ENCODE measurements at regions not wholly inside any gene's neighbourhood (a gene's known extent, or its start where the extent isn't known, plus 50 kb on each side); places are given as distances from the start of the nearest gene placed in this dataset.
"Not testable (repeated sequence)": the region's sequence is repeated elsewhere in the genome, so short reads cannot be mapped to it uniquely, and the experiment has no call there.

- H3K4me1 ChIP-seq (ENCODE audit: control insufficient read depth, insufficient read depth, low read length, poor library complexity, severe bottlenecking); H3K4me3 ChIP-seq (ENCODE audit: insufficient read depth, low read depth, low read length, poor library complexity, severe bottlenecking); DNase-seq; H3K27ac ChIP-seq (ENCODE audit: insufficient read depth, low read length, poor library complexity, severe bottlenecking); H3K36me3 ChIP-seq (ENCODE audit: control insufficient read depth, insufficient read depth, low read length); H3K9me3 ChIP-seq (ENCODE audit: control insufficient read depth, low read length); H3K27me3 ChIP-seq (replicated peaks; ENCODE audit: control insufficient read depth, insufficient read depth, low read length, poor library complexity, severe bottlenecking): not testable (repeated sequence)
Measured at GRCh38 chr3:75604286-75604934, 59.7 kb upstream of the FRG2C start.

GRCh38 chr3:75607996-75608395, 56.1 kb upstream of the FRG2C start:
- not testable (repeated sequence) for H3K27ac ChIP-seq (ENCODE audit: insufficient read depth, low read length, poor library complexity, severe bottlenecking); H3K36me3 ChIP-seq (ENCODE audit: control insufficient read depth, insufficient read depth, low read length); DNase-seq; H3K4me3 ChIP-seq (ENCODE audit: insufficient read depth, low read depth, low read length, poor library complexity, severe bottlenecking); H3K9me3 ChIP-seq (ENCODE audit: control insufficient read depth, low read length); H3K4me1 ChIP-seq (ENCODE audit: control insufficient read depth, insufficient read depth, low read length, poor library complexity, severe bottlenecking); H3K27me3 ChIP-seq (replicated peaks; ENCODE audit: control insufficient read depth, insufficient read depth, low read length, poor library complexity, severe bottlenecking)

GRCh38 chr3:75609598-75609997, 54.5 kb upstream of the FRG2C start:
- not testable (repeated sequence) for H3K36me3 ChIP-seq (ENCODE audit: control insufficient read depth, insufficient read depth, low read length); DNase-seq; H3K27me3 ChIP-seq (replicated peaks; ENCODE audit: control insufficient read depth, insufficient read depth, low read length, poor library complexity, severe bottlenecking)

GRCh38 chr3:75610773-75611172, 53.4 kb upstream of the FRG2C start:
- no peaks in the 10 kb centered on the region for H3K9me3 ChIP-seq (ENCODE audit: control insufficient read depth, low read length)
- no peaks in the 10 kb centered on the region for H3K27me3 ChIP-seq (replicated peaks; ENCODE audit: control insufficient read depth, insufficient read depth, low read length, poor library complexity, severe bottlenecking)
- no peaks in the 10 kb centered on the region for H3K36me3 ChIP-seq (ENCODE audit: control insufficient read depth, insufficient read depth, low read length)
- H3K27ac ChIP-seq (ENCODE audit: insufficient read depth, low read length, poor library complexity, severe bottlenecking): no peak overlapping the region
- H3K4me3 ChIP-seq (ENCODE audit: insufficient read depth, low read depth, low read length, poor library complexity, severe bottlenecking): no peak overlapping the region
- no peaks in the 10 kb centered on the region for H3K4me1 ChIP-seq (ENCODE audit: control insufficient read depth, insufficient read depth, low read length, poor library complexity, severe bottlenecking)
- DNase-seq: no peak

More at GRCh38 chr3:75609598-75609997, 54.5 kb upstream of the FRG2C start:
- not testable (repeated sequence) for H3K4me3 ChIP-seq (ENCODE audit: insufficient read depth, low read depth, low read length, poor library complexity, severe bottlenecking); H3K4me1 ChIP-seq (ENCODE audit: control insufficient read depth, insufficient read depth, low read length, poor library complexity, severe bottlenecking); H3K9me3 ChIP-seq (ENCODE audit: control insufficient read depth, low read length); H3K27ac ChIP-seq (ENCODE audit: insufficient read depth, low read length, poor library complexity, severe bottlenecking)

- not testable (repeated sequence) for H3K4me1 ChIP-seq (ENCODE audit: control insufficient read depth, insufficient read depth, low read length, poor library complexity, severe bottlenecking); H3K4me3 ChIP-seq (ENCODE audit: insufficient read depth, low read depth, low read length, poor library complexity, severe bottlenecking); DNase-seq; H3K27ac ChIP-seq (ENCODE audit: insufficient read depth, low read length, poor library complexity, severe bottlenecking); H3K27me3 ChIP-seq (replicated peaks; ENCODE audit: control insufficient read depth, insufficient read depth, low read length, poor library complexity, severe bottlenecking); H3K36me3 ChIP-seq (ENCODE audit: control insufficient read depth, insufficient read depth, low read length); H3K9me3 ChIP-seq (ENCODE audit: control insufficient read depth, low read length)
Measured at GRCh38 chr3:75611724-75612460, 52.2 kb upstream of the FRG2C start.

All from effector memory CD4-positive, alpha-beta T cell (primary cell).